Astrocyte of the spinal cord (primary cell): ENCODE measurements at regions not wholly inside any gene's neighbourhood (a gene's known extent, or its start where the extent isn't known, plus 50 kb on each side); places are given as distances from the start of the nearest gene placed in this dataset.

Experiments
- DNase-seq: peaks from one replicate; pipeline ENCODE4 v3.0.0; 2011; ENCODE audit warnings: low read depth, low spot score
- H3K4me3 ChIP-seq: 2 replicates; pipeline ENCODE4 v1.5.1; 2011; ENCODE audit warnings: low read depth, mild to moderate bottlenecking, low read length, moderate library complexity
- CTCF ChIP-seq: IDR thresholded peaks from 2 replicates; pipeline ENCODE4 v1.5.1; 2012; ENCODE audit warnings: low read depth, mild to moderate bottlenecking, low read length, inconsistent platforms
- in situ Hi-C: cut with HindIII; loops from 2 replicates; pipeline ENCODE4 v1.10.0; 2017; ENCODE audit warnings: low sequenced_read_pairs

- no peak overlapping the region for H3K4me3 ChIP-seq
- DNase-seq = no peak
- in situ Hi-C loops = no loop called here
- TF ChIP-seq CTCF = no peak
These were observed 405.6 kb downstream of the NPHP4 start for GRCh38 chr1:5586629-5587028.

DNA sequence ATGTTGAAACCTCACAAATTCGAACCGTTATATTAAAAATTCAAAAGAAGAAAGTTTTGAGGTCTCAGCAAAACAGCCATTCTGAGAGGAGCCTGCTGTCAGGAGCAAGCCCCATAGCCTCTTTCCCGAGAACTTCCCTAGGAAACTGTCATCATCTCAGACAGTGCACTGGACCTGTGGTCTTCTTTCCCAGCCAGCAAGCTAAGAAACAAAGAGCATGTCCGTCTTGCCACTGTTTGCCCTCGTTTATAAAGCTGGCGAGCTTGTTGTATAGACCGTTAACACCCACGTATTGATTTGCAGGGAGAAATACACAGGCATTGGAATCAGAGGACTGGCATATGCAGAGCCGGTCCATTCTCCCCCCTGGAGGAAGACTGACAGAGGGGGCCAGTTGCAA is 407.0 kb downstream of the NPHP4 start:
- no peak overlapping the region for H3K4me3 ChIP-seq
- no peak for TF ChIP-seq CTCF
- DNase-seq = no peak
- in situ Hi-C loops = no loop called here

GRCh38 chr1:5580926-5581325 is 411.3 kb downstream of the NPHP4 start:
- no peak for TF ChIP-seq CTCF
- no peak for DNase-seq
- in situ Hi-C loops = no loop called here
- H3K4me3 ChIP-seq = no peak overlapping the region

- in situ Hi-C loops = no loop called here
These were observed 412.3 kb downstream of the NPHP4 start for GRCh38 chr1:5579966-5580365.

GRCh38 chr1:5578690-5579089 is 413.5 kb downstream of the NPHP4 start:
- no peak for DNase-seq
- H3K4me3 ChIP-seq = no peak overlapping the region
- in situ Hi-C loops = no loop called here
- TF ChIP-seq CTCF = no peak

More at GRCh38 chr1:5579966-5580365, 412.3 kb downstream of the NPHP4 start:
- DNase-seq = no peak
- no peak overlapping the region for H3K4me3 ChIP-seq
- no peak for TF ChIP-seq CTCF

GRCh38 chr1:5577255-5578040 is 414.8 kb downstream of the NPHP4 start:
- in situ Hi-C loops = no loop called here

More at GRCh38 chr1:5577255-5578040, 414.8 kb downstream of the NPHP4 start:
- H3K4me3 ChIP-seq = no peak overlapping the region
- no peak for DNase-seq
- TF ChIP-seq CTCF = no peak
